ENCODE measurements at regions not wholly inside any gene's neighbourhood (a gene's known extent, or its start where the extent isn't known, plus 50 kb on each side); places are given as distances from the start of the nearest gene placed in this dataset.

- Histone ChIP-seq H3K36me3 (ENCODE audit: control insufficient read depth, low read length) (no peaks in the 10 kb centered on the region), H3F3A (ENCODE audit: control insufficient read depth, insufficient read depth) (no peaks in the 10 kb centered on the region), H3K27me3 (ENCODE audit: control insufficient read depth, low read length) (no peaks in the 10 kb centered on the region), H3K4me1 (ENCODE audit: control insufficient read depth, low read length) (peaks cover 3% of the 10 kb centered on the region; the same call in 1 of the 2 replicates), H3K27ac (ENCODE audit: low read depth, low read length) (no peak overlapping the region), H3K4me2 (ENCODE audit: low read length) (no peak overlapping the region), H4K20me1 (ENCODE audit: control insufficient read depth, insufficient read depth, low read depth, low read length) (no peaks in the 10 kb centered on the region), H3K79me2 (ENCODE audit: control insufficient read depth, low read length) (no peaks in the 10 kb centered on the region), H3K9me2 (replicated peaks; ENCODE audit: control insufficient read depth, low read length) (no peaks in the 10 kb centered on the region), H3K9me3 (ENCODE audit: control insufficient read depth, insufficient read depth, low read length) (no peaks in the 10 kb centered on the region), H3K4me3 (ENCODE audit: low read length) (no peak overlapping the region)
- no peak for TF ChIP-seq EZH2phosphoT487 (IDR thresholded peaks at IDR 0.05; ENCODE audit: borderline replicate concordance, low read length)
- no peak for TF ChIP-seq CTCF (IDR thresholded peaks at IDR 0.05; ENCODE audit: low read depth, low read length, poor library complexity, severe bottlenecking)
Measured at GRCh38 chr2:52238782-52239181, 1206.8 kb upstream of the NRXN1 start.

- H3K27ac ChIP-seq (ENCODE audit: low read depth, low read length): no peak overlapping the region
- no peaks in the 10 kb centered on the region for H4K20me1 ChIP-seq (ENCODE audit: control insufficient read depth, insufficient read depth, low read depth, low read length)
- H3K9me3 ChIP-seq (ENCODE audit: control insufficient read depth, insufficient read depth, low read length): no peaks in the 10 kb centered on the region
- H3K27me3 ChIP-seq (ENCODE audit: control insufficient read depth, low read length): no peaks in the 10 kb centered on the region
- no peaks in the 10 kb centered on the region for H3K79me2 ChIP-seq (ENCODE audit: control insufficient read depth, low read length)
- no peaks in the 10 kb centered on the region for H3K36me3 ChIP-seq (ENCODE audit: control insufficient read depth, low read length)
- H3K9me2 ChIP-seq (replicated peaks; ENCODE audit: control insufficient read depth, low read length): no peaks in the 10 kb centered on the region
- no peak overlapping the region for H3K4me2 ChIP-seq (ENCODE audit: low read length)
- no peak for TF ChIP-seq EZH2phosphoT487 (IDR thresholded peaks at IDR 0.05; ENCODE audit: borderline replicate concordance, low read length)
- TF ChIP-seq CTCF (IDR thresholded peaks at IDR 0.05; ENCODE audit: low read depth, low read length, poor library complexity, severe bottlenecking): no peak
- no peaks in the 10 kb centered on the region for H3K4me1 ChIP-seq (ENCODE audit: control insufficient read depth, low read length)
- no peak overlapping the region for H3K4me3 ChIP-seq (ENCODE audit: low read length)
- H3F3A ChIP-seq (ENCODE audit: control insufficient read depth, insufficient read depth): no peaks in the 10 kb centered on the region
Measured at GRCh38 chr2:52222128-52222527, 1190.2 kb upstream of the NRXN1 start.

- no peaks in the 10 kb centered on the region for H3K4me1 ChIP-seq (ENCODE audit: control insufficient read depth, low read length)
- H3K27me3 ChIP-seq (ENCODE audit: control insufficient read depth, low read length): no peaks in the 10 kb centered on the region
- H3K79me2 ChIP-seq (ENCODE audit: control insufficient read depth, low read length): no peaks in the 10 kb centered on the region
- no peak overlapping the region for H3K4me3 ChIP-seq (ENCODE audit: low read length)
- H4K20me1 ChIP-seq (ENCODE audit: control insufficient read depth, insufficient read depth, low read depth, low read length): no peaks in the 10 kb centered on the region
- no peak overlapping the region for H3K27ac ChIP-seq (ENCODE audit: low read depth, low read length)
- no peaks in the 10 kb centered on the region for H3K36me3 ChIP-seq (ENCODE audit: control insufficient read depth, low read length)
- no peaks in the 10 kb centered on the region for H3K9me2 ChIP-seq (replicated peaks; ENCODE audit: control insufficient read depth, low read length)
- no peaks in the 10 kb centered on the region for H3F3A ChIP-seq (ENCODE audit: control insufficient read depth, insufficient read depth)
- TF ChIP-seq CTCF (IDR thresholded peaks at IDR 0.05; ENCODE audit: low read depth, low read length, poor library complexity, severe bottlenecking): no peak
- no peak for TF ChIP-seq EZH2phosphoT487 (IDR thresholded peaks at IDR 0.05; ENCODE audit: borderline replicate concordance, low read length)
- no peak overlapping the region for H3K4me2 ChIP-seq (ENCODE audit: low read length)
- H3K9me3 ChIP-seq (ENCODE audit: control insufficient read depth, insufficient read depth, low read length): no peaks in the 10 kb centered on the region
Measured at GRCh38 chr2:52220393-52220792, 1188.5 kb upstream of the NRXN1 start.

GRCh38 chr2:52210611-52211010, 1178.7 kb upstream of the NRXN1 start:
- H3K4me1 ChIP-seq (ENCODE audit: control insufficient read depth, low read length): no peaks in the 10 kb centered on the region
- no peaks in the 10 kb centered on the region for H3K27me3 ChIP-seq (ENCODE audit: control insufficient read depth, low read length)
- no peaks in the 10 kb centered on the region for H3K79me2 ChIP-seq (ENCODE audit: control insufficient read depth, low read length)
- H3K4me3 ChIP-seq (ENCODE audit: low read length): no peak overlapping the region
- no peaks in the 10 kb centered on the region for H4K20me1 ChIP-seq (ENCODE audit: control insufficient read depth, insufficient read depth, low read depth, low read length)
- no peaks in the 10 kb centered on the region for H3K9me3 ChIP-seq (ENCODE audit: control insufficient read depth, insufficient read depth, low read length)
- no peak overlapping the region for H3K4me2 ChIP-seq (ENCODE audit: low read length)
- H3K36me3 ChIP-seq (ENCODE audit: control insufficient read depth, low read length): no peaks in the 10 kb centered on the region
- no peaks in the 10 kb centered on the region for H3F3A ChIP-seq (ENCODE audit: control insufficient read depth, insufficient read depth)
- no peak overlapping the region for H3K27ac ChIP-seq (ENCODE audit: low read depth, low read length)
- no peaks in the 10 kb centered on the region for H3K9me2 ChIP-seq (replicated peaks; ENCODE audit: control insufficient read depth, low read length)
- TF ChIP-seq CTCF (IDR thresholded peaks at IDR 0.05; ENCODE audit: low read depth, low read length, poor library complexity, severe bottlenecking): no peak
- no peak for TF ChIP-seq EZH2phosphoT487 (IDR thresholded peaks at IDR 0.05; ENCODE audit: borderline replicate concordance, low read length)

Data from DOHH2 (cell line).